DND-41 (cell line): ENCODE measurements at regions not wholly inside any gene's neighbourhood (a gene's known extent, or its start where the extent isn't known, plus 50 kb on each side); places are given as distances from the start of the nearest gene placed in this dataset.

ENCODE experiments used
- CTCF ChIP-seq: IDR thresholded peaks from 2 replicates; pipeline ENCODE4 v1.5.1; 2012; ENCODE audit warnings: borderline replicate concordance, low read length, moderate library complexity, mild to moderate bottlenecking; ENCODE audit not compliant: poor library complexity, severe bottlenecking; ENCODE audit errors: extremely low read depth
- EZH2 ChIP-seq: IDR thresholded peaks from 3 replicates; pipeline ENCODE4 v1.6.1; 2012; ENCODE audit warnings: borderline replicate concordance, low read depth, mild to moderate bottlenecking, moderate library complexity, low read length, inconsistent platforms; ENCODE audit not compliant: severe bottlenecking

GRCh38 chr2:7167801-7168411 lies 250.7 kb downstream of the RNF144A start:
- TF ChIP-seq CTCF (no peak), EZH2 (no peak)
